ENCODE measurements at regions not wholly inside any gene's neighbourhood (a gene's known extent, or its start where the extent isn't known, plus 50 kb on each side); places are given as distances from the start of the nearest gene placed in this dataset.

DNA sequence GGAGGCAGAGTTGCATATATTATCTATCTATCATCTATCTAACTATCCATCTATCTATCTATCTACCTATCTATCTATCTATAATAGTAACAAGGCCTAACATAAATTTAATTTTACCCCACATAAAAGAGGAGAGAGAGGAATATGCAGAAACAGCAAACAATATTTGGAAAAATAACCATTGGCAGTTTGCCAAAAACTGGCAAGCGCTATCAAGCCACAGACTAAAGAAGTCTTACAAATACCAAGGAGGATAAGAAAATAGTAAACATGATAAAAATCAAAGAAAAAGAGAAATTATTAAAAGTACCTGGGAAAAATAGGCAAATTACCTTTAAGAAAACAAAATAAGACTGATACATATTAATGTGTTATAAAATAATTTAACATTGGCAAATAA lies 230.8 kb downstream of the CPXCR1 start:
- TF ChIP-seq POLR2A (IDR thresholded peaks at IDR 0.05): no peak
- TF ChIP-seq, protein P1, sequence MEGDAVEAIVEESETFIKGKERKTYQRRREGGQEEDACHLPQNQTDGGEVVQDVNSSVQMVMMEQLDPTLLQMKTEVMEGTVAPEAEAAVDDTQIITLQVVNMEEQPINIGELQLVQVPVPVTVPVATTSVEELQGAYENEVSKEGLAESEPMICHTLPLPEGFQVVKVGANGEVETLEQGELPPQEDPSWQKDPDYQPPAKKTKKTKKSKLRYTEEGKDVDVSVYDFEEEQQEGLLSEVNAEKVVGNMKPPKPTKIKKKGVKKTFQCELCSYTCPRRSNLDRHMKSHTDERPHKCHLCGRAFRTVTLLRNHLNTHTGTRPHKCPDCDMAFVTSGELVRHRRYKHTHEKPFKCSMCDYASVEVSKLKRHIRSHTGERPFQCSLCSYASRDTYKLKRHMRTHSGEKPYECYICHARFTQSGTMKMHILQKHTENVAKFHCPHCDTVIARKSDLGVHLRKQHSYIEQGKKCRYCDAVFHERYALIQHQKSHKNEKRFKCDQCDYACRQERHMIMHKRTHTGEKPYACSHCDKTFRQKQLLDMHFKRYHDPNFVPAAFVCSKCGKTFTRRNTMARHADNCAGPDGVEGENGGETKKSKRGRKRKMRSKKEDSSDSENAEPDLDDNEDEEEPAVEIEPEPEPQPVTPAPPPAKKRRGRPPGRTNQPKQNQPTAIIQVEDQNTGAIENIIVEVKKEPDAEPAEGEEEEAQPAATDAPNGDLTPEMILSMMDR (IDR thresholded peaks at IDR 0.05): no peak
- no peak for TF ChIP-seq POLR2AphosphoS5 (IDR thresholded peaks at IDR 0.05)
- TF ChIP-seq EP300 (IDR thresholded peaks at IDR 0.05): no peak
- 57% methylated on average over 1 of the region's 1 CpG for WGBS

DNA sequence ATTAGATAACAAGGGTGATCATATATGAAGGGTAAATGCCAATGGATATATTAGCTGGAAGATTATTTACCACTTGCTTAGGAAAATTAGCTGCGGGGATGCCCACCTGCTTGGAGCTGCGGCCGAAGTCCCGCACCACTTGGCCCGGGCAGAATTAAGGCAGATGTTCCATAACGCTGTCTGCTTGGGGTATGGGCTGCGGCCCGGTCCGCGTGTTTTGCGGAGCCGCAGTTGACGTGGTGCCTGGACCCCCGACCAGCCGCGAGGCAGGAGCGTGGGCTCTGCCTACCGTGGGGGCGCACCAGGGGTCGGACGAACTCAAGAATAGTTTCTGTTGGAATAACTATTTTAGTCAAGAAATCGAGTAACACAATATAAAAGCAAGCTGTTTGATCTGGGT lies 235.2 kb downstream of the CPXCR1 start:
- no peak overlapping the region for H3K27ac ChIP-seq
- no peak overlapping the region for H3K4me3 ChIP-seq
- H3K36me3 ChIP-seq: no peaks in the 10 kb centered on the region
- TF ChIP-seq EP300 (IDR thresholded peaks at IDR 0.05): no peak
- TF ChIP-seq POLR2AphosphoS5 (IDR thresholded peaks at IDR 0.05): no peak
- no peak for TF ChIP-seq POLR2A (IDR thresholded peaks at IDR 0.05)
- TF ChIP-seq, protein P1 (IDR thresholded peaks at IDR 0.05): no peak
- no peaks in the 10 kb centered on the region for H3K27me3 ChIP-seq
- no peaks in the 10 kb centered on the region for H3K9me3 ChIP-seq
- WGBS: 87% methylated on average over 22 of the region's 22 CpGs
- DNase-seq (ENCODE audit: low spot score in 2 of 2): no peak
- no peaks in the 10 kb centered on the region for H3K4me1 ChIP-seq

More for the DNA sequence above, 230.8 kb downstream of the CPXCR1 start:
- Histone ChIP-seq H3K4me3 (no peak overlapping the region), H3K27ac (no peak overlapping the region), H3K27me3 (no peaks in the 10 kb centered on the region), H3K9me3 (no peaks in the 10 kb centered on the region), H3K4me1 (no peaks in the 10 kb centered on the region), H3K36me3 (no peaks in the 10 kb centered on the region)
- DNase-seq (ENCODE audit: low spot score in 2 of 2): no peak

DNA sequence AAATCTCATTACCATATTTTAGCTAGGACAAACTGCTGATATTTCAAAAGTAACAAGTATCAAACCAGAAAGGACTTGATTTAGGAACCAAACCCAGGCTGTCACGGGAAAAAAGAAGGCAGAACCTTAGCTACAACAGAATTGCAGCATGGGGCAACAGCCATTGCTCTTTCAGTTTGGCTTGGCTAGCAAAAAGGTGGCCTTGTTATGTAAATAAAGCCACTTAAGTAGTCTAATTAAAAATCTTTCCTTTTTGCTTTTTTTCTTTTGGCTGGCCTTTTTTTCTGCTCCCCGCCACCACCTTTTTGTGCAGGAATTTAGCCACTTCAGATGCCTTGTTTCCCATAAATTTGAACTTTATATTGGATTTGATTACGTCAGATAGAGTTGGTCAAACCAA lies 235.9 kb downstream of the CPXCR1 start:
- no peaks in the 10 kb centered on the region for H3K27me3 ChIP-seq
- no peak for DNase-seq (ENCODE audit: low spot score in 2 of 2)
- no peak for TF ChIP-seq POLR2A (IDR thresholded peaks at IDR 0.05)
- no peak for TF ChIP-seq POLR2AphosphoS5 (IDR thresholded peaks at IDR 0.05)
- TF ChIP-seq EP300 (IDR thresholded peaks at IDR 0.05): no peak
- TF ChIP-seq, protein P1 (IDR thresholded peaks at IDR 0.05): no peak
- H3K9me3 ChIP-seq: no peaks in the 10 kb centered on the region
- no peak overlapping the region for H3K4me3 ChIP-seq
- no peaks in the 10 kb centered on the region for H3K4me1 ChIP-seq
- H3K27ac ChIP-seq: no peak overlapping the region
- WGBS: 67% methylated on average over 3 of the region's 3 CpGs
- H3K36me3 ChIP-seq: no peaks in the 10 kb centered on the region

DNA sequence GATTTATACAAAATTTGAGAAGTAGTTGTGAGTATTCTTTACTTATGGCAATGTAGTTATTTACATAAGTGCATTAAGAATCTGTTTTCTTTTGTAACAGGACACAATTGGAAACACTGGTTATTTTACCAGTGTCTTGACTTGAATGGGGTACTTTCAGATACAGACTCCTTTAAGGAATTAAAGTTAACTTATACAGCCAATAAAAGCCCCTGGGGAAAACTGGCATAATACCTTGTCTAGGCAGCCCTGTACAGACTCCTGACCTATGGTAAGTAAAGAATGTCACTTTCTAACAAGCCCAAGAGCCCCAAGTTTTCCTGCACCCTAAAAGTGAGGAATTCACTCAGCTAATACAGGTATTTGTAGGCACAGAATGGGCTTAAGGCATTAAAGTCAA lies 241.8 kb downstream of the CPXCR1 start:
- Histone ChIP-seq H3K27ac (no peak overlapping the region), H3K4me1 (no peaks in the 10 kb centered on the region), H3K9me3 (no peaks in the 10 kb centered on the region), H3K36me3 (no peaks in the 10 kb centered on the region), H3K27me3 (no peaks in the 10 kb centered on the region), H3K4me3 (no peak overlapping the region)
- DNase-seq (ENCODE audit: low spot score in 2 of 2): no peak
- no peak for TF ChIP-seq EP300 (IDR thresholded peaks at IDR 0.05)
- no peak for TF ChIP-seq POLR2AphosphoS5 (IDR thresholded peaks at IDR 0.05)
- no peak for TF ChIP-seq POLR2A (IDR thresholded peaks at IDR 0.05)
- TF ChIP-seq, protein P1 (IDR thresholded peaks at IDR 0.05): no peak

DNA sequence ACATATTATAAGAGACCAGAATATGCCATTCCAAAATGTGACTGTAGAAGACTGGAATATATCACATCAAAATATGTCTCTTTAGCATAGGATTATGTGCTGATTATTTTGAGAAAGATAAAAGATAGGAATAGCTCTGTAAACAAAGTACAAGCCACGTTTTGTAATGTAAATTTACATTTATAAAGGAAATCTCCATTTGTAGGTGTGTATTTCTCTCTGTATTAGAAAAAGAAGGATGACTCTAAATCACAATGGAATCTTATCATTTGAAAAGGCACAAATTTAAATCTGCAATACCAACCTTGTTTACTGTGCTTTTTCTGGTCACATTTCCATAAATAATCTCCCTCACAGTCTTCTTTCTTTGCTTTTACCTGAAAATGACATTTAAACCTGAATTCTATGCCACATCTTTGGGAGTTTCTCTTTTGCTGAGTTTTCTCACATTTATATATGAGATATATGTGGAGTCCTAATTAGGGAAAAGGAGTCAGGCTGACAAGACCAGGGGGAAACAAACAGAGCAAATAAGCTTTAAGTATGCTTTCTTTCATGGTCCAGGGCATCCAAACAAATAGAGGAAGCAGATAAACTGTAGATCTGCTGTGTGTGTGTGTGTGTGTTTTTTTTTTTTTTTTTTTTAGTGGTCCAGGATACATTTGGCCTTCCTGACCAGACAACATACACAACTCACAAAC lies 244.0 kb downstream of the CPXCR1 start:
- Histone ChIP-seq H3K9me3 (no peaks in the 10 kb centered on the region), H3K27me3 (no peaks in the 10 kb centered on the region), H3K4me3 (no peak overlapping the region), H3K4me1 (no peaks in the 10 kb centered on the region), H3K36me3 (no peaks in the 10 kb centered on the region), H3K27ac (no peak overlapping the region)
- no peak for DNase-seq (ENCODE audit: low spot score in 2 of 2)
- TF ChIP-seq POLR2AphosphoS5 (IDR thresholded peaks at IDR 0.05) (no peak), POLR2A (IDR thresholded peaks at IDR 0.05) (no peak), EP300 (IDR thresholded peaks at IDR 0.05) (no peak)
- TF ChIP-seq, protein P1 (IDR thresholded peaks at IDR 0.05): no peak
- WGBS: 15% methylated on average over 1 of the region's 1 CpG
